ENCODE measurements at regions not wholly inside any gene's neighbourhood (a gene's known extent, or its start where the extent isn't known, plus 50 kb on each side); places are given as distances from the start of the nearest gene placed in this dataset.

DNA sequence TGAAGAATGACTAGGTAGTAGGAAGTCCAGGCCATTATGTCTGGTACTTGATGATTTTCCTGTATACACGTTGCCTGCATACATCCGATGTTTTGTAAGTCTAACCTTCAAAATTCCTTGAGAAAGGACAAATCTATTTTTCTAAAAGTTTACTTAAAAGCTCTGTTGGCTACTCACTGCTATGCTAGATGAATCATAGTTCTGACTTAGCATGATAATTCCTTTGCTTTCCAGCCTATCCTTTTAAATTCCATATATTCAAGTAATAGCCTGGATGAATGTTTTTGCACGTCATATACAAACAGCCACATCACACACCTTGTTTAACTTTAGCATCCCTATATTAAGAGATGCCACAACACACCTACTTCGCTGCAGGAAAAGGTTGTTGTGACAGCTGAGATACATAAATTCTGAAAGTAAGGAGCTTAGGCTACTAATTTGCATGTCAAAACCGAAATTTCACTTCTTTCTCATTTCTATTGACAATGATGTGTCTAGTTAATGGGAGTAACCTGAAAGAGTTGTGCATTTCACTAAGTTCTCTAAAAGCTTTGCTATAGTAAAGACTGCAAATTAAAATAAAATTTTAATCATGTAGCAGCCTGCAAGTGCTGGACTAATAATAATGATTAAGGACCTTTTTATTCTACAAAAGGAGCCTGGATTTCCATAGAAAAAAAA is 1116.4 kb downstream of the JRKL start:
- intact Hi-C loops (cut with DNase I; ENCODE audit: low total_unique reads) (no loop called here), in situ Hi-C loops (cut with MboI; ENCODE audit: low pct_ligation_motif_present in 1 of 4, low pct_unique_long_range_greater_than_20kb in 1 of 4, low sequenced_read_pairs in 3 of 4) (no loop called here)
- no peak for TF ChIP-seq POLR2AphosphoS5 (IDR thresholded peaks at IDR 0.05)
- TF ChIP-seq, protein P1, sequence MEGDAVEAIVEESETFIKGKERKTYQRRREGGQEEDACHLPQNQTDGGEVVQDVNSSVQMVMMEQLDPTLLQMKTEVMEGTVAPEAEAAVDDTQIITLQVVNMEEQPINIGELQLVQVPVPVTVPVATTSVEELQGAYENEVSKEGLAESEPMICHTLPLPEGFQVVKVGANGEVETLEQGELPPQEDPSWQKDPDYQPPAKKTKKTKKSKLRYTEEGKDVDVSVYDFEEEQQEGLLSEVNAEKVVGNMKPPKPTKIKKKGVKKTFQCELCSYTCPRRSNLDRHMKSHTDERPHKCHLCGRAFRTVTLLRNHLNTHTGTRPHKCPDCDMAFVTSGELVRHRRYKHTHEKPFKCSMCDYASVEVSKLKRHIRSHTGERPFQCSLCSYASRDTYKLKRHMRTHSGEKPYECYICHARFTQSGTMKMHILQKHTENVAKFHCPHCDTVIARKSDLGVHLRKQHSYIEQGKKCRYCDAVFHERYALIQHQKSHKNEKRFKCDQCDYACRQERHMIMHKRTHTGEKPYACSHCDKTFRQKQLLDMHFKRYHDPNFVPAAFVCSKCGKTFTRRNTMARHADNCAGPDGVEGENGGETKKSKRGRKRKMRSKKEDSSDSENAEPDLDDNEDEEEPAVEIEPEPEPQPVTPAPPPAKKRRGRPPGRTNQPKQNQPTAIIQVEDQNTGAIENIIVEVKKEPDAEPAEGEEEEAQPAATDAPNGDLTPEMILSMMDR (IDR thresholded peaks at IDR 0.05): no peak
- TF ChIP-seq EP300 (IDR thresholded peaks at IDR 0.05; ENCODE audit: low read depth): no peak
- no peak for TF ChIP-seq POLR2A (IDR thresholded peaks at IDR 0.05)
- H3K27ac ChIP-seq: no peak overlapping the region
- no peaks in the 10 kb centered on the region for H3K9me3 ChIP-seq
- 60 to 73% methylated on average over 5 of the region's 5 CpGs for WGBS, 2 donors (ENCODE audit: low coverage in 1 of 2)
- no peaks in the 10 kb centered on the region for H3K27me3 ChIP-seq
- no peak overlapping the region for H3K4me3 ChIP-seq
- H3K4me1 ChIP-seq: no peaks in the 10 kb centered on the region
- no peaks in the 10 kb centered on the region for H3K36me3 ChIP-seq
- DNase-seq: no peak

DNA sequence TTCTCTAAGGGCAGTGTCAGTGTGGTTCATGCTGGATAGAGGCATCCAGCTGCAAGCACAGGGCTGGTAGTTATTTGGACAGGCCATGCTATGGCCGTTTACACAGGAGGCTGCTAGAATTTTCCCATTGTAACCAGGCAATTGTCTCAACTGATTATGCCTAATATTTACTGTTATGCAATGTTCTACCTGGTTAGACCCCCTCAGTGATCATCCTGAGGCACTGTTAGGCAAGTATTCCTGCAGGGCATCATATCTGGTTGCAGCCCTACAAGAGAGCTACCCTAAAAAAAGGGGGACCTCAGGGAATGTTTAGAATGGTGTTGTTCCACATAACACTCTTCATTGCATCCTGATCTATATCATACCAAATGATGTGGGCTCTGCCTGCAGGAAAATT is 1124.6 kb downstream of the JRKL start:
- WGBS, 2 donors (ENCODE audit: low coverage in 1 of 2): 33% methylated on average over 1 of the region's 1 CpG
- intact Hi-C loops (cut with DNase I; ENCODE audit: low total_unique reads): no loop called here
- TF ChIP-seq POLR2AphosphoS5 (IDR thresholded peaks at IDR 0.05): no peak
- TF ChIP-seq POLR2A (IDR thresholded peaks at IDR 0.05): no peak
- no peak for TF ChIP-seq EP300 (IDR thresholded peaks at IDR 0.05; ENCODE audit: low read depth)
- Histone ChIP-seq H3K27ac (no peak overlapping the region), H3K9me3 (no peaks in the 10 kb centered on the region), H3K4me1 (no peaks in the 10 kb centered on the region), H3K36me3 (no peaks in the 10 kb centered on the region), H3K27me3 (no peaks in the 10 kb centered on the region), H3K4me3 (no peak overlapping the region)
- in situ Hi-C loops (cut with MboI; ENCODE audit: low pct_ligation_motif_present in 1 of 4, low pct_unique_long_range_greater_than_20kb in 1 of 4, low sequenced_read_pairs in 3 of 4): no loop called here
- DNase-seq: no peak

DNA sequence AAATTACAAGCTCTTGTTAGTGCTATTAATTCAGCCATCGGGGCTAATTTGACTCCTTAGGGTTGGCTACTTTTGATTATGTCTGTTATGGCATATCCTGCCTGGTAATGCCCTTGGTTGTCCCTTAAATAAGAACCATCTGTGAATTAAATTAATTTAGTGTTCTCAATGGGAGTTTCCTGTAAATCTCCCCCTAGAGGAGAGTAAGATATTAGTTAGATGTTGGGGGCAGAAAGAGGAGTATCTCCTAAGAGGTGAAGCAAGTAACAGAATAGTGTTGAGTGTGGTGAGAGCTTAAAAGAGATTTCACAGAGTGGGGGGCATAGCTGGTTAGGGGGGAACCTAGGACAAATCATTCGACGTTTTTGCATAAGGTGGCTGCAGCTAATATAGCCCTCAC is 1126.9 kb downstream of the JRKL start:
- no peaks in the 10 kb centered on the region for H3K4me1 ChIP-seq
- WGBS, 2 donors (ENCODE audit: low coverage in 1 of 2): 48 to 87% methylated on average over 2 to 3 of the region's 3 CpGs
- no peak overlapping the region for H3K4me3 ChIP-seq
- no peak overlapping the region for H3K27ac ChIP-seq
- no peaks in the 10 kb centered on the region for H3K36me3 ChIP-seq
- no peaks in the 10 kb centered on the region for H3K27me3 ChIP-seq
- intact Hi-C loops (cut with DNase I; ENCODE audit: low total_unique reads) (no loop called here), in situ Hi-C loops (cut with MboI; ENCODE audit: low pct_ligation_motif_present in 1 of 4, low pct_unique_long_range_greater_than_20kb in 1 of 4, low sequenced_read_pairs in 3 of 4) (no loop called here)
- TF ChIP-seq, protein P1 (IDR thresholded peaks at IDR 0.05): no peak
- TF ChIP-seq EP300 (IDR thresholded peaks at IDR 0.05; ENCODE audit: low read depth) (no peak), POLR2AphosphoS5 (IDR thresholded peaks at IDR 0.05) (no peak), POLR2A (IDR thresholded peaks at IDR 0.05) (no peak)
- no peak for DNase-seq
- H3K9me3 ChIP-seq: no peaks in the 10 kb centered on the region

DNA sequence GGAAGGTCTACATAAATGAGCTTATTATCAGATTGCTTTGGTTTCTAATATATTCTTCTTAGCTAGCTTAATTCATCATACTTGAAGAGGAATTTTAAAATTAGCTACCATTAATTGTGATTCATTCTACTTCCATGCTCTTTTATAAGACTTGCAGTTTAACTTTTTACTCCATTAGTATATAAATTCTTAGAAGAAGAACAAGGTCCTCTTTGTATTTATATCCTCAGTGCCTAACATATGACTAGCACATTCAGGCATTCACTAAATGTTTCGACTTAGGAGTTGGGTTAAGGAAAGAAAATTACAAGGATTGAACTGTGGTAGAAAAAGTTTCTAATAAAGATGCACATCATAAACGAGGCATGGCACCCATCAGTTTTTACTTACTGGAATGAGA is 1135.5 kb downstream of the JRKL start:
- in situ Hi-C loops (cut with MboI; ENCODE audit: low pct_ligation_motif_present in 1 of 4, low pct_unique_long_range_greater_than_20kb in 1 of 4, low sequenced_read_pairs in 3 of 4): no loop called here
- no peaks in the 10 kb centered on the region for H3K4me1 ChIP-seq
- WGBS, 2 donors (ENCODE audit: low coverage in 1 of 2): 43 to 44% methylated on average over 2 of the region's 2 CpGs
- no peaks in the 10 kb centered on the region for H3K36me3 ChIP-seq
- no peak overlapping the region for H3K4me3 ChIP-seq
- H3K27me3 ChIP-seq: no peaks in the 10 kb centered on the region
- TF ChIP-seq POLR2A (IDR thresholded peaks at IDR 0.05) (no peak), EP300 (IDR thresholded peaks at IDR 0.05; ENCODE audit: low read depth) (no peak), POLR2AphosphoS5 (IDR thresholded peaks at IDR 0.05) (no peak)
- TF ChIP-seq, protein P1 (IDR thresholded peaks at IDR 0.05): no peak
- DNase-seq: no peak
- intact Hi-C loops (cut with DNase I; ENCODE audit: low total_unique reads): no loop called here
- H3K9me3 ChIP-seq: peaks cover 0 to 7% of the 10 kb centered on the region in 2 donors
- no peak overlapping the region for H3K27ac ChIP-seq
